GM19240 (cell line): ENCODE measurements at regions not wholly inside any gene's neighbourhood (a gene's known extent, or its start where the extent isn't known, plus 50 kb on each side); places are given as distances from the start of the nearest gene placed in this dataset.

Experiments
- DNase-seq: peaks from one replicate; pipeline ENCODE4 v3.0.0; 2011; ENCODE audit warnings: low spot score; ENCODE audit not compliant: insufficient read length

GRCh38 chr3:113094337-113095221 lies 103.8 kb downstream of the GTPBP8 start:
- no peak for DNase-seq

DNA sequence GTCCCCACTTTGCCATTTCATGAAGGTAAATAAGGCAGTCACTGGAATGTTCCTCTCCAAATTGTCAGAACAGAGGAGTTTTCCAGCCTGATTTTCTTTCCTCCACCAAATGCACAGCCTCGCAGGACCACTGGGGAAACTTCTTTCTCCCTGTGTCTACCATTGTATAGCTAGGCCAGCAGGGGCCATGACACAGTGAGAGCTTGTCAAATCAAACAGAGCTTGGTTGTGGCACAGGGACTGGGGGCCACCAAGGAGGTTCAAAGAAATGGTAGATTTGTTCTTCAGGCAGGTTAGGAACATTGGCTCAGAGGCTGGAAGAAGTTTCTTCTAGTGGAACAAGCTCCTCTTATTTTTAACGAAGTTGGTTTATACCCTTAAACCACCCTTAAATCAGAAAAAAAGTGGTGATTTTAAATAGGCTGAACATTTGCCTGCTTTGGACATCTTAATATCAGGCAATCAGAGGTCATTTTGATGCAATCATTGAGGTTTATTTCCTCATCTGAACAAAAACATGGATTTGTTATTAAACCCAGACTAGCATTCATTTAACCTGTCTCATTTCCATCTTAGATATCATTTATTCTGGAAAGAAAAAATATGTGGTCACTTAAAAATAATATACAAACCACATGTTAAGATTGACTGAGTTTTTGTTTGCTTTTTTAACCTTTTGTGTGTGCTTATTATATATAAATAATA lies 105.6 kb downstream of the GTPBP8 start:
- no peak for DNase-seq

GRCh38 chr3:113097960-113098447 lies 107.2 kb downstream of the GTPBP8 start:
- DNase-seq, result no peak

- no peak for DNase-seq
Observed at GRCh38 chr3:113100063-113100462, 109.3 kb downstream of the GTPBP8 start.

GRCh38 chr3:113103588-113103987 lies 107.8 kb upstream of the BOC start:
- no peak for DNase-seq

- DNase-seq, result no peak
Observed at GRCh38 chr3:113104357-113105092, 106.8 kb upstream of the BOC start.

DNA sequence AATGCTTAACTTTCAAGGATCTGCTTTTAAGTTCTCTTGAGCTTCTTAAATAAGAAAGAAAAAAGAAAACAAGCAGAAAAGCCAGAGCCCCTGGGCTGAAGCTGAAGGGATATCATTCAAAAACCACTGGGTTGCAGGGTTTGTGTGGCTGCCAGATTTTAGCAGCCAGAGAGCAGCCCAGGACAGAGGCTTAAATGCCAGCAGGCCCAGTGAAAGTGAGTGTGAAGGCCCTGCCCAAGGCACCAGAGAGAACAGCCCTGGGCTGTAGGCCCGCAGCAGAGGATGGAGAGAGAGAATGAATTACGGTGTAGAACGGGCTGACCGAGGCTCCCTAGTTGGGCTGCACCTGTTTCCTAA lies 106.3 kb upstream of the BOC start:
- DNase-seq, result no peak

GRCh38 chr3:113105966-113106660 lies 105.2 kb upstream of the BOC start:
- DNase-seq, result no peak

- DNase-seq, result no peak
Observed at GRCh38 chr3:113110267-113110666, 101.1 kb upstream of the BOC start.

GRCh38 chr3:113111011-113111707 lies 100.2 kb upstream of the BOC start:
- no peak for DNase-seq

DNA sequence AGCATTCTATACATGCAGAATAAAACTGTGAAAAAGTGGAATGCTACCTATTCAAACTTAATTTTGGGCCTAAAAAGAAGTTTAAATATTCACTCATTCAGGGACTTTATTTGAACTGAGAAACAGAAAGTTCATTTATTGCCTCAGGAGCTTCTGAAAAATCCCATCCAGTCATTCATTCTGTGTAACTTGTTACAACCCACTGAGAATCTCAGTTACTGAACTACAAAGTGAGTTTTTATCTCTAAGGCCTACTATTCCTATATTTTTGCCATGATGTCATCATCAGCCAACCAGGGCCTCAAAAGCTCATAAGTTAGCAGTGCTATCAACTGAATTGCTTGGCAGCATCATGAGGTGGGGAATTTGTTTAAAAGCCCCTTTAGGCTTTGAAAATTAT lies 98.0 kb upstream of the BOC start:
- no peak for DNase-seq

GRCh38 chr3:113117511-113118234 lies 93.7 kb upstream of the BOC start:
- DNase-seq, result no peak

DNA sequence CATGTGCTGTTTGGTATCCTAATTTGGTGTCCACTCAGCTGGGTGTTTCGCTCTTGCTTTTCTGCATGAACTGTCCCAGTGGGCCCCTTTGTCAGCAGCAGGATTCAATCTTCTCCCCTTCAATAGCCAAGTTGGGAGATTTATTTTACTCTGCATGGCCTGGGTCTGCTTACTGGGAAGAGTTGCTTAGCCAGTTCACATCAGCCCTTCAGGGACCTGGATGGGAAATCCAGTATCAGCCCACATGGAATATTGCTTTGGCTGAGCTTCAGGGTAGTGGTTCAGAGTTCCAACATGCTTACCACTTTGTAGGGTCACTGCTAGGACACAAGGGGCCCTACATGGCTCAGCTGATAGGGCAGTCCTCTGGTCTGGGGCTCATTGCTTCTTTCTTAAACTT lies 93.0 kb upstream of the BOC start:
- no peak for DNase-seq

DNA sequence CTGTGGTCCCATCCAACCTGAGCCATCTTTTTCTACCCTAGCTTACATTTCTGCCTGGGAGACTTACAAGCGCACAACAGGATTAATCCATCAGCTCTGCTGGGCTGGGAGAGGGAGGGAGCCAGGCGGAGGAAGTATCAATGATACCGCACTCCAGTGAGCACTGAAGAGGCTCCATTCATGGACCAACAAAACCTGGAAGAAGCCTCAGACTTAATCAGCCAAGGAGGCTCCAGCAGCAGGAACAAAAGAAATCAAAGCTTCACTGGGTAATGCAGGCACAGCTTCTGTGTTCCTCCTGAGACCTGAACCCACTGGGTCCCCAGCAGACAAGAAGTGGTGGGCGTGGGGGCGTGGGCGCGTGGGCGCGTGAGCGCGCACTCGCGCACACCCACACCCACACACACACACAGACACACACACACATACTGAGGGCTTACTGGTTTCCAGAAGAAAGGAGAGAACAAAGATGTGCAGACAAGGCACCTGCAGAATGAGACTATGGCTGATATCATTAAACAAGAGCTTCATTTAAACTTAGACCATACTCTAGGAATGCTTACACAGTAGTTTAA lies 87.0 kb upstream of the BOC start:
- no peak for DNase-seq

- no peak for DNase-seq
Observed at GRCh38 chr3:113125951-113126350, 85.4 kb upstream of the BOC start.

DNA sequence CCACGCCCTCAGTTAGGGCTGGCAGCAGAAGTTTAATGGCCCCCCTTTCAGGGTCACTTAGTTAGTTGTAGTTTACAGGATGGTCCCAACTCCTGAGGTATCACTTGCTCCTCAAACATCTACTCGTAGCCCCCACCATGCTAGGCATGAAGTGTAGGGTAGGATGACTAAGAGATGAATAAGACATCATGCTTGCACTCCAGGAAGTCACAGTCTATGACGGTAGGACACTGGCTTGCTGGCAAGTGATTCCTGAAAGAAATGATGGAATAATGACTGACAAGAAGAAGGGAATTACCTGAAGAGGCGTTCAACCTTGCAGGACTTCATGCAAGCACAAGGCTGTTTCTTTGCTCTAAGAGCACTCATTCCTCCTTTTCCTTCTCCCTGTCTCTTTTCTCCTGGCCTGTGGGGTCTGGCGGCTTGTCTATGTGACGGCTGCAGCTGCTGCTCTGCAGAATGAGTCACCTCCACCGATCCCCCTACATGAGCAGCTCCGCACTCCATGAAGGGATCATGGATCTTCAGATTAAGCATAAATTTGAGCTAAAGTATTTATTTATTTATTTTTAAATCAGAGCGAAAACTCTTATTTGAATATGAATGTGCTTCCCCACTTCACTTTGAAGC lies 82.9 kb upstream of the BOC start:
- DNase-seq, result no peak

DNA sequence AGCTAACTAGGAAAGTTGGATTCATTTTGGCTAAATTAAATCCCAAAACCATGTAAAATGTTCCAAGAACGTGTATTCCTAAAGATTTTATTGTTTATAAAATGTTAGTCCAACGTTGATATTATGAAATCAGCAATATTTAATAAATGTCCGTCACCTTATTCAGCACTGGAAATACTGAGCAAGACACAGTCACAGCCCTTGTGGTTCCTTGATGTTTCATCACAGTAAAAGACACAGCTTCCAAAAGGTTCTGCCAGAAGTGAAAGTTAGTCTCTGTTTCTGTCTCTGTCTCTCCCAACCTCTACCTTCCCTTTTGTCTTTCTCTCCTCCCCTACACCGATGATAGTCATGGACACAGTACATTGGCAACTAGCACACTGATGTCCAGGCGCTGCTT lies 82.2 kb upstream of the BOC start:
- DNase-seq, result no peak

DNA sequence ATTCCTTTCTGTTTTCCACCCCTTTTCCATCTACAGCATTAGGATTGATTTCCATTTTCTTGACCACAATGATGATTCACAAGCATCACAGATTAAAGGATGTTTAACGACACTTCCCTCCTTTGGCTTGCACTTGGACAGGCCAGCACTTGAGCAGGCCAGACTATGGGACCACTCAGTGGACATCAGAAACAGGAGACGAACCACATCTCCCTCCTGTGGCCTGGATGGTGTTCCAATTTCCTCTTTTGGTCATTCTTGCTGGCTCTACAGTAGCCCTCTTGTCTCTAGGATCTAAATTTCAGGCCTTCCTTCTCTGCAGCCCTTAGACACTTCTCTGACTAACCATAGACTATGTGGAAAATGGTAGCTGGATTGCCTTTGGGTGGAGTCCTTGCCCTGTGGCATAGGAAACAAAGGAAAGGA lies 78.8 kb upstream of the BOC start:
- no peak for DNase-seq

- no peak for DNase-seq
Observed at GRCh38 chr3:113133140-113133539, 78.2 kb upstream of the BOC start.
